HG03139 (cell line): ENCODE measurements at regions not wholly inside any gene's neighbourhood (a gene's known extent, or its start where the extent isn't known, plus 50 kb on each side); places are given as distances from the start of the nearest gene placed in this dataset.
"Not testable (repeated sequence)": the region's sequence is repeated elsewhere in the genome, so short reads cannot be mapped to it uniquely, and the experiment has no call there.

ENCODE experiments used
- ATAC-seq: cut with Tn5 transposase; IDR thresholded peaks from one replicate; pipeline ENCODE4 v1.9.1; 2021; ENCODE audit not compliant: unreplicated experiment

DNA sequence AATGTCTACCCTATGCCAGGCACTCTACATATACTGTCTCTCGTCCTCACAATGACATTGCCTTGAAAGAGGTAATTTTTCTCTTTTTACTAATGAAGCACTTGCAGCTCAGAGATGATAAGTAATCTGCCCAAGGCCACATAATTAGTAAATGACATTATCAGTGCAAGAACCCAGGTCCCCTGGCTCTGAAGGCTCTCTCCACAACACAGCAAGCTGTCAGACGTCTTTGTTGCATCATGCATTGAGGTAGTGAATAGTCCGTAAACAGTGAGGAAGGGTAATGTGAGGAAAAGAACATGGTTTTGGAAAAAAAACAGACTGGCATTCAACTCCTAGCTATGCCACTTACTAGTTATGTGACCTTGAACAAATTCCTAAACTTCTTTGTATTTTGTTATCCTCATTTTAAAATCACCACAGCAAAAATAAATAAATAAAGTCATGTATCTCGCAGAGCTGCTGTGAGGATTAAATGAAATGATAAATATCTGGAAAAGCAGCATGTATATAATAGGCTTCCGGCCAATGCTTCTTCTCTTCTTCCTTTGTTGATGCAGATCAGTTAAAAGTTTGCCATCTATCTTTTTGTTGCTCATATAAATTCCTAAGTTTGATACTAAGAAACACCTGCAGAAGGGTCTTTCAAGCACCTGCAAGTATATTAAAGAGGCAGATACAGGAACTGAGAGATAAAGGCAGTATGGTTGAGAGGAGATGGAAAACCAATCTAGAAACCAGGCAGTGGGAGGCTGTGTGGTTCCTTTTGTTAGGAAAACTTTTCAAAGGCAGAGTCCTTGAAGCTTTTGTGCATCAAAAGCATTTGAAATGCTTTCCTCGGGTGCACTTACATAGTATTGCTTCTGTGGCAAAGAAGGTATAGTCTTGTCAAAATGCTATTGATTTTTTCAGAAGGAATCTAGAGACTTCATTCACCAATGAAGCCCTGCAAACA is 82.8 kb downstream of the BTG1 start:
- no peak for ATAC-seq

DNA sequence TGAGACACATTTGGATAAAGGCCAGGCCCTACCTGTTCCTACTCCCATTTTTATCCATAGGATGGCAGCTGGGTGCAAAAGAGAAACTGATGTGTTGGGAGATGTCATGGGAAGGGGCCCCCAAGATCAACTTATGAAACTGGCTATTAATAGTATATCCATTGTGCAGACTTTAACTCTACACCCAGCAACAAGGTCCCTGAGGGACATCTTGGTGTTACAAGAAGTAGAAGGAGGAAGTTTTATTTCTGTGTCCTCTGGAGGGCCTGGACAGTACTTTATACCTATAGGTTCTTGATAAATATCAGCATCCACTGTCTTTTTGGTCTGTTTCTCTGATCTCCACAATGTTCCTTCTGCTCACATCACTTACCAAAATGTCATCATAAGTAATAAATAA is 84.6 kb downstream of the BTG1 start:
- ATAC-seq = no peak

DNA sequence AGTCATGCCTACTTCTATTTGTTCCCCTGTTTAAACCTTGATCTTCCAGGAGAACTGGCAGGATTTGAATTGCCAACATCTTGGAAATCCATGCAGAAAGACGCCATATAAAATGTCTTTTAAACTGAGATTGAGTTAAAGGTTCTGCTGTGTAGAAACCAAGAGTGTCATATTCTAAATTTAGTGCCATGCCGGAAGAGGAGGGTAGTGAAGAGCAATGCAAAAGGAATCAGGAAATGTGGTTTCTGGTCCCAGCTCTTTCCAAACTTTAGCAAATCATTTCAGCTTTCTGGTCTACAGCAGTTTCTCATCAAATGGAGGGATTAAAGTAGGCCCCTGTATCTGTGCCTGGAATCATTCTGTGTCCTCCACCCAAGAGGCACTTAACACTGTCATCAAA is 85.7 kb downstream of the BTG1 start:
- ATAC-seq = no peak

DNA sequence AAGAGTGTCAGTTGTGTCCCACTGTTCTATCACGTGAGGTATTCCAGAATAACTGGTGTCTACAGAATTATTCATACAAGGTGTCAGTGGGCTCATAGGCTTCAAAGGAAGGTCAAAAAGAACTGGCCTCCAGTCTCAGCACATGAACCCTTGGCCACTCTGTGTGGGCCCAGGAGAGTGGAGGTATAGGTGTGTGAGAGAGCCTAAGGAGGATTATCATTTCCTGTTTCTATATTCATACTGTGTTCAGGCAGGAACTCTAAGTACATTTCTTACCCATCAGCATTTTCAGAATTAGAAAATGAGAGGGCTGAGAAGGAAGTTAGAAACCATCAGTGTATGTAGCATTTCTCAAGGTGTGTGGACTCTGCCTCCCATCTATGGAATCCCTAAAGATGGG is 87.0 kb downstream of the BTG1 start:
- ATAC-seq = no peak

DNA sequence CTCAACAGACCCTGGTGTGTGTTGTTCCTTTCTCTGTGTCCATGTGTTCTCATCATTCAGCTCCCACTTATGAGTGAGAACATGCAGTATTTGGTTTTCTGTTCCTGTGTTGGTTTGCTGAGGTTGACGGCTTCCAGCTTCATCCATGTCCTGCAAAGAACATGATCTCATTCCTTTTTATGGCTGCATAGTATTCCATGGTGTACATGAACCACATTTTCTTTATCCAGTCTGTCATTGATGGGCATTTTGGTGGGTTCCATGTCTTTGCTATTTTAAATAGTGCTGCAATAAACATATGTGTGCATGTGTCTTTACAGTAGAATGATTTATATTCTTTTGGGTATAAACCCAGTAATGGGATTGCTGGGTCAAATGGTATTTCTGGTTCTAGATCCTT is 88.9 kb downstream of the BTG1 start:
- ATAC-seq = not testable (repeated sequence)

DNA sequence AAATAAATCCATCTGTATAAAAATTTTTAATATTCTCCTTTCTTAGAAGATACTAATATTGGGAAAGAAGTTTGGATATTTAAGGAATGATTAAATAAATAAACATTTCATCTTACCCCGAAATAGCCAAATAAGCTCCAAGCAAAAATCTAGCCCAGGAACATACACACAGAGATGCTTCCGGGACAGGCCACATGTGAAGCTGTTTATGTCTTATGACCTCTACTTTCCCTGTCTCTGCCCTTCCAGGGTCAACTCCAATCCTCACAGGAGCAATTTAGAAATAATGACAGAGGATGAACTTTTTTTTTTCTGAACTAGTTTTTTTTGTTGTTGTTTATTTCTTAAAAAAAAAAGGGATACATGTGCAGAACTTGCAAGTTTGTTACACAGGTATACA is 89.4 kb downstream of the BTG1 start:
- no peak for ATAC-seq

DNA sequence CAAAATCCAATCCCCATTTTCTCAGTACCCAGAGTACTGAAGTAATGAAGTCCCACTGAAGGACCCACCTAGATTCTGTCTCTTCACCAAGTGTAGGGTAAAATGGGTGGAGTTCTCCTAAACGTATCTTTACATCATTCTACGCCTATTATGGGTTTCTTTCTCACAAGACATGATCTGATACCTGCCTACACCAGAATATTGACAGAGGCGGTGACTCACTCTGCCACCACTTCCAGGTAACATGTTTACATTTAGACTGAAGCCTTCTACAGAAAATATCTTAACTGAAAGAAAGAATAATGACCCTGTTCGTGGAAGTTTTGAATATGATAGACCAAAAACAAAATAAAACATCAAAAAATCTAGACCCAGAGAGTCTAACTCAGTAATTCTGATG is 89.8 kb downstream of the BTG1 start:
- no peak for ATAC-seq

DNA sequence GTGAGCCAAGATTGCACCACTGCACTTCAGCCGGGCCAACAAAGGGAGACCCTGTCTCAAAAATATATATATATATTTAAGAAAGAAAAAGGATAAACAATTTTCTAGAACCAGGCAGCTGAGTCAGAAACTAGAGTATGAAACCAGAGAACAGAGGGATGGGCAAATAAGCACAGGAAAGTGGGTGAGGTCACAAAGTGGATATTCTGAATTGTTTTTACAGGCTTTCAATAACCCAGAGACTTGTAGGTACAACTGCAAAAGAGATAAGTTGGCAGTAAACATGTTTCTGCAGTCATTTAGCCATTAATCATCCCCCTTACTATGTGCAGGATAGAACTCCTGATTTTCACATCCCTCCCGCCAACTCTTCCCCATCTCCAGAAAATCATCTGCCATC is 94.2 kb downstream of the BTG1 start:
- ATAC-seq = no peak

DNA sequence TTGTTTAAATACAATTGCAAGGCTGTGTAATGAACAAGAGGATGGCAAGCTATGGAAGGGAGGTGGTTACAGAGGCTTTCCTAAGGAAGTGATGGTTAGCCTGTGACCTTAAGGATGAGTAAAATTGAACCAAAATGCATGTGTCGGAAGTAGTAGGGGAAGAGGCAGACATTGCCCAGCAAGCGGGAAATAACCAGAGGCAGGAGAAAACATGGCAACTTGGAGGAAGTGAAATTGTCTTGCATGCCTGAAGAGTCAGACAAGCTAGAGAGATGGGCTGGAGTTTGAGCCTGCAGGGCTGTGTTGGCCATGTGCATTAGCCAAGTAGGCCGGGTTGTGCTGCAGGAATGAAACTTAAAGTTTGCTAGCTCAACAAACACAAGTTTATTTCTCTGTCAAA is 96.2 kb downstream of the BTG1 start:
- peak; percentile 67 for ATAC-seq

DNA sequence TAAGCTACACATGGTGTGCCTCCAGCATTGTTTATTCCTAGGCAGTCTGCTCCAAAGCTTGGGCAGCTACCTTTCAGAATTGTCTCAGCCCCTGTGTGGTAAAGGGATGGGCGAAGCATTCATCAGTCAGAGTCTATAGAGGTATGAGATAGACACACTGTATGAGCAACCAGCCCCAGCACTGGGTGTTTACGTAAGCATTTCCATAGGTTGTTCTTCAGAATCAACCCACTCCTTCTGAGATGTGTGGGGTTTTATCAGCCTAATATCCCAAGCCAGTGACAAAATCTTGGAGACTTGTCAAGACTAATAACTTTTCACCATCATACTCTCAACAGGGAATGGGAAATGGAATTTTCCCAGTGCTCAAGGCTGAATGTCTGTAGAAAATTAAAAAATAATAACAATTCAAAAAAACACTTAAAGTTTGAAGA is 98.2 kb downstream of the BTG1 start:
- no peak for ATAC-seq

DNA sequence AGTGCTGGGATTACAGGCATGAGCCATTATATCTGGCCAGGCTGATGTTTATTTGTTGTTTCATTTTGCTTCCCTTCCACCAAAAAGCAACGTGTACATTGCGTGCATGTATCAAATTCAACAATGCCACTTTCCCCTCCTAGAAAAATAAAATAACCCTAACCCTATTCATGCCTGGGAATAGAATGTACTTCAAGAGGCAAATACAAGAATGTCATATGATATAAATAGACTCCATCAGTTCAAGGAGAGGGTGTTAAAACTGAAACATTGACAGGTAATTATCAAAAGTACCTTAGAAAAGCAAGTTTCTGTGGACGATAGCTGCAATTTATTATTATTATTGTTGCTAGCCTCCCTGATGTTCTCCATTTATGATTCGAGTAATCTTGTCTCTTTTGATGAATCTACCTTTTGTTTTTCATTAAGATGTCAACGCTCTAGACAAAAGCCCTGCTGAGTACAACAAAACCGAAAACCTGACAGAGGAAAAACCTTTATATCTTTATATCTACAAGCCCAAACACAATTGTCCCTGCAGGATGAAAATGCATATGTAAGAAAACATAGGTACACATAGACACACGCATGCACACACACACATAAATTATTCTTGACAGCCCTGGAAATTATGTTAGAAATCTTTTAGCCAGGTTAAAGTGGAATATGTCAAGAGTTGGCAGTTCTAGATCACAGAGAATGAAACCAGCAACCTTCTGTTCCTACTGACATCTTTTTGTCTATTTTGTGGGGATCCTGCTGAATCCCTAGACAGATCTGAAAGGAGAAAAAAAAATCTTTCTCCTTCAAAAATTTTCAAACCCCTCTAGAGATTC is 98.9 kb downstream of the BTG1 start:
- no peak for ATAC-seq

DNA sequence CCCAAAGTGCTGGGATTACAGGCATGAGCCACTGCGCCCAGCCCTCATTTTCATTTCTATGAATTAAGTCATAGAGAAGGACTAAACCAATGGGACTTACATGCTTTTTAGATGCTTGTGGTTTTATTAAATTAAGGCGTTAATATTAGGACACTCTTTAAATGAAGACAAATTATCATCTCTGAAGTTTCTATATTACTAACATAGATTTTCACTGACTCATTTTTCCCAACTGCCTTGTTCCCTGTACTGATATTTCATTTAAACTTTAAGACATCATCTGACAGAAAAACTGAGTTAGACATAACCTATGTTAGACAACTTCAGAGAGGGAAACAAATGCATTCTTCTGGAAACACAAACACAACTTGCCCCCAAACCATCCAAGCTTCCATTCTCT is 99.8 kb downstream of the BTG1 start:
- ATAC-seq = no peak

DNA sequence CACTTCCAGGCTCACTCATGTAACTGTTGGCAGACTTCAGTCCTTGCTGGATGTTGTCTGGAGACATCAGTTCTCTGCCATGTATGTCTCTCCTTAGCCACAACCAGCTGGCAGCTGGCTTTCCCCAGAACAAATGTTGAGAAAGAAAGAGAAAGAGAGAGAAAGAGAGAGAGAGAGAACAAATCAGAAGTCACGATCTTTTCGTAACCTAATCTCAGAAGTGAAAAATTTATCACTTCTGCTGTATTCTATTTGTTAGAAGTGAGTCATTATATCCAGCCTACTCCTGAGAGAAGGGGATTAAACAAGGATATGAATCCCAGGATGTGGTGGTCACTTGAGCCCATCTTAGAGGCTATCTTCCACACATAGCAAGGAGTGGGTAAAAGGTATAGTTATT is 101.2 kb downstream of the BTG1 start:
- ATAC-seq = no peak

DNA sequence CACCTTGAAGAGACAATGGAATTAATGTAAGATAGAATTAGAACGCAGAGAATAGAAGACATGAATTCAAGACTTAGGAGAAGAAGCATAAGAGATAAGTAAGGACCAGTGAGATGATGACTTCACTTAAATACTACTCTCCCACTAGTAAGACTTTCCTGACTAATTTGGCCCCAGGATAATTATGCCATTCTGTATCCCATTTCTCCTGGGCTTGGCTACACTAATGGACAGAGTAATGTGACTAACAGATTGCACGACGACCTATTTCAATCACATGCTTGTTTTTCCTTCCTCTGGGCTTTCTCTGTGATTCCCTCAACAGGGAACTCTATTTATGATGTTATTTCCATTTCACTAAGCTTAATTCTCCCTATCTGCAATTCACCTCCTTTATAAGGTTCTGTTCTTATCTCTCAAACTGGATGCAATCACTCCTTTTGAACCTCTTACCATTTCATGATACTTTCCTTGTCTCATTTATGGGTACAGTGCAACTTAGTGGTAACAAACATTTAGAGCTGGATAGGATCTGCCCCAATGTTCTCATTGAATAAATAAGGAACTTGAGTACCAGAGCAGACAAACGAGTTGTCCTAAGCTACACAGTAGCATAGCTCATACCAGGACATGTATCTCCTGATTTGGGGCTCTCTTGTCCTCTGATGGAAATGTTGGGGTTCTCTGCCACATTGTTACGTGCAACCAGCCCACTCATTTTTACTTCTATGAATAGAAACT is 102.7 kb downstream of the BTG1 start:
- no peak for ATAC-seq

DNA sequence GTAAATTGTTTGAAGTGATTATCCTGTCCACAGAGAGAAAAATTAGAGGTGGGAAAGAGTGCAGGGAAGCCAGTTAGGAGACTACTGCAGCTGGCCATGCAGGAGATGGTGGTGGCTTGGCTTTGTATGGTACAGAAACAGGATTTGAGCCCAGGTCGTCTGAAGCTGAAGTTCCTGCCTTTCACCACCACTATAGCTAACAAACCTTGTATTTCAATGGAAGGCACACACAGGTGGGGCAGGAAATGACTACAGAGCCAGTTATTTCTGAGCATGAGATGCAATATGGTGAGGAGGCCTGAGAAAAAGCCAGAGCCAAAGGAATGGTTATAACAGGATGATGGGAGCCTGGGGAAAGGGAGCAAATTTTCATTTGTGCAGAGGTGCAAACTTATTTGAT is 103.9 kb downstream of the BTG1 start:
- no peak for ATAC-seq

DNA sequence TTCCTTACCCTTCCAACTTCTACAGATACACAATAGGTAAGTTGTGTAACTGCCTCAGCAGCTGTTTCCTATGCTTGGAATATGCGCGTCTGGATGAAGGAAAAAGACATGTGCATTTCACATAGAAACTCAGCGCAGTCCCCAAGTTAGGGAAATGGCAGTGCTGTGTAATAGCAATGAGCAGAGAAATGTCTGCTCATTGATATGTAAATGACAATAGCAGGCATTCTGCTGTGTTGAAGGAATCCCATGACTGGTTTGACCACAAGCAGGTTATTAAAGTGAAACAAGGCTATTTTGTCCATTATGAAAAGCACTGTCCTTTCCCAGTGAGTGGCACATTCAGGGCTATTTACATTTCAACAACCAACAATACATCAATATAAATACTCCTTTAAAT is 106.6 kb downstream of the BTG1 start:
- ATAC-seq = no peak

DNA sequence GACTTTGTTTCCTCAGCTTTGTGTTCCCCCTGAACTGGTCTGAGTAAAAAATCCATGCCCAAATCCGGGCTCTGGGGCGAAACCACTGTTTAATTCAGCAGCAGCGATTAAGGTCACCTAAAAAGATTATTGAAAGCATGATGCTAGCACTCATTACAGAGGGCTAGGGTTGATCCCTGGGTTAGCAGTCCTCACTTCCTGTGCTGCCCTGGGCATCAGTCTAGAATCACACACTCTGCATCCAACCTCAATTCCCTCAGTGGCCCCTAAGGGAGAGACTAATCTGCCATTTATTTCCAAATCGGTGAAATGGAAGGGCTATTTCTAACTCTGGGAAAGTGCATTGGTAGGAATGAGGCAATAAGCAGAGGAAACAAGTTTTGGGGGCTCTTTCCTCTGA is 107.2 kb downstream of the BTG1 start:
- ATAC-seq = no peak

DNA sequence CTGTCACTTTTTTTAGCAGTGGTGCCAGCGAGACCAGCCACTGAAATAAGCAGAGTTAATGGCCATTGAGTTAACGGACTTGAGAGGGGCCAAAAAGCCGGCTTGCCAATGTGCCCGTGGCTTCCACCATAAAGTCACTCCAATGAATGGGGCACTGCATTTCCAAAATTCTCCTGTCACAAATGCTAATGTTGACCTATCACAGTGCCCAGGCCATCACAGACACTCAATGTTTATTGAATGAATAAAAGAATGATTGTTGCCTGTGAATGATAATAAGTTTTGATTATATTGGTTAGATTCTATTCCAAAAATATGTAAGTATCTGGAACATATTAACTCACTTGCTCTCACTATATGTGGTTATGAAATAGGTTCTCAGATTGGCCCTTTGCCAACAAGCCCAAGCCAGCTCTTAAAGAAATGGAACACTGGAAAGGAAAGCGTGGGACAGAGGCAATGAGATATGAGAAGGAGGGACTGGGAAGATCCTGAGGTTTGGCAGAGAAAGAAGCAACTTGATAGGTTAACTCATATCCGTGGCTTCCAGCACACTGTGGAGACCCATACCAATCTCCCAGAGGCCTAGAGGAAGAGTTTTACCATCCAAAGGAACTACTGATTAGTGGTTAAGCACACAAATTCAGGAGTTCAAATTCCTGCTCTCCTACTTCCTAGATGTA is 108.7 kb downstream of the BTG1 start:
- ATAC-seq = no peak

DNA sequence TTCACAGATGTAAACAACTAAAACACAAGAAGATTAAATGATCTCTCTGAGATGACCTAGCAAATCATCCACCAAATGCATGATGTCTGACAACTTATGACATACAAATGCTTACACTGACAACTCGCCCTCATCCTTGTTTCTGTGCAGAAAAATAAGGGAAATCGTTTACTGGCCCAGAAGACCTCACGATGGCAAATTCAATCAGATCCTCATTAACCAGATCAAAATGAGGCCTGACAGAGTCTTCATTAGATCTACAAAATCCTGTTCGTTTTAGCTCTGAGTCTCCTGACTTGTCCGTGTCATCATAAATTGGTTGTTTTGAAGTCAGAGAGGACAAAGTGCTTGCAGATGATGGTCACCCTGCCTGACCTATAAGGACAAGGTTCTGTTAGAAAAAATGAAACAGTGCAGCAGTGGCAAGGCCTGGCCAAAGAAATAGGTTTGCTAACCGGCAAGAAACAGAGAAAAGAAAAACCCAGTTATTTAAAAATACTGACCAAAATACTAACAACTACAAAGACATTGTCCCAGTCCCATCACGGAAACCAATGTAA is 109.5 kb downstream of the BTG1 start:
- no peak for ATAC-seq

DNA sequence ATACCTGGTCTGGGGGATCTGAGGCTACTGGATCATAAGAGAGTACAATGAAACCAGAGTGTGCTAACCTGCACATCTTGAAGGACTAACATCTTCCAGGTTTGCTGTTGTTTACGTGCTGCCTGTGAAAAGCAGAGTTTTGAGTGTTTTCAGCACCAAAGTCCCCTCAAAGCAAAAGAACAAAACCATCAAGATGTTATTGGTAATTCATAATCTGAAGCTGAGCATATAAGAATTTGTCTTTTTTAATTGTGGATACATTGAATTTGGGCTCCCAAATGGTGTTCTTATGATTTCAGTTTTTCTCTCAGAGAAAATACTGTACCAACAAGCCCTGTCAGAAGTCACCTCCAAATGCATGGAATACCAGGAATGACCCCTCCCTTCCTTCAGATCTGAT is 110.2 kb downstream of the BTG1 start:
- peak; percentile 5 for ATAC-seq
